K562 (cell line): ENCODE measurements at regions not wholly inside any gene's neighbourhood (a gene's known extent, or its start where the extent isn't known, plus 50 kb on each side); places are given as distances from the start of the nearest gene placed in this dataset.

Experiments
- GATA2 ChIP-seq: sonication (generic); formaldehyde crosslinking; IDR thresholded peaks from 2 replicates; pipeline ENCODE4 v1.4.0; 2020; ENCODE audit warnings: mild to moderate bottlenecking, missing genetic modification reagents
- KDM1A ChIP-seq, 2 experiments: fragments of 450-650 bp; IDR thresholded peaks; 2 replicates each; pipeline ENCODE4 v1.6.1; 2016; ENCODE audit warnings: mild to moderate bottlenecking in 2 of 2
- TARDBP ChIP-seq: fragments of 450-650 bp; IDR thresholded peaks from 2 replicates; pipeline ENCODE4 v1.6.1; 2016
- ZNF445 ChIP-seq: fragments of 250-450 bp; sonication (Bioruptor Pico); IDR thresholded peaks from 2 replicates; pipeline ENCODE4 v1.4.0; 2020; ENCODE audit warnings: low read depth, mild to moderate bottlenecking, moderate library complexity
- TF ChIP-seq, protein P1 (sequence below), 2 experiments: fragments of 450-650 bp; formaldehyde crosslinking in 1 of 2; IDR thresholded peaks; 2 replicates each; pipeline versions ENCODE4 v1.4.0 to v1.6.1; 2014 to 2020; ENCODE audit warnings: mild to moderate bottlenecking in 2 of 2, borderline replicate concordance in 1 of 2, low read depth in 1 of 2
- TF ChIP-seq, protein P2 (sequence below): sonication (generic); IDR thresholded peaks from 2 replicates; pipeline ENCODE4 v1.6.1; 2016

DNA sequence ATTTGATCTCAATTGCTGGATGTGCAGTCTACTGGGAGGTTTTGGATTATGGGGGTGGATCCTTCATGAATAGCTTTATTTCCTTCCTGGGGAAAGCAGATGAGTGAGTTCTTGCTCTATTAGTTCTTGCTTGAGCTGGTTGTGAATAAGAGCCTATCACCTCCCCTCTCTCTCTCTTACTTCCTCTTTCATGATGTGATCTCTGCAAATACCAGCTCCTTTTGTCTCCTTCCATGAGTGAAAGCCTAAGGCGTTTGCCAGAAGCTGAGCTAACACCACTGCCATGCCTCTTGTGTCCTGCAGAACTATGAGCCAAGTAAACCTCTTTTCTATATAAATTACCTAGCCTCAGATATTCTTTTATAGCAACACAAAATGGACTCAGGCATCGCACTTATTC lies 302.7 kb downstream of the CCER1 start (continued):
- TF ChIP-seq, protein P1, sequence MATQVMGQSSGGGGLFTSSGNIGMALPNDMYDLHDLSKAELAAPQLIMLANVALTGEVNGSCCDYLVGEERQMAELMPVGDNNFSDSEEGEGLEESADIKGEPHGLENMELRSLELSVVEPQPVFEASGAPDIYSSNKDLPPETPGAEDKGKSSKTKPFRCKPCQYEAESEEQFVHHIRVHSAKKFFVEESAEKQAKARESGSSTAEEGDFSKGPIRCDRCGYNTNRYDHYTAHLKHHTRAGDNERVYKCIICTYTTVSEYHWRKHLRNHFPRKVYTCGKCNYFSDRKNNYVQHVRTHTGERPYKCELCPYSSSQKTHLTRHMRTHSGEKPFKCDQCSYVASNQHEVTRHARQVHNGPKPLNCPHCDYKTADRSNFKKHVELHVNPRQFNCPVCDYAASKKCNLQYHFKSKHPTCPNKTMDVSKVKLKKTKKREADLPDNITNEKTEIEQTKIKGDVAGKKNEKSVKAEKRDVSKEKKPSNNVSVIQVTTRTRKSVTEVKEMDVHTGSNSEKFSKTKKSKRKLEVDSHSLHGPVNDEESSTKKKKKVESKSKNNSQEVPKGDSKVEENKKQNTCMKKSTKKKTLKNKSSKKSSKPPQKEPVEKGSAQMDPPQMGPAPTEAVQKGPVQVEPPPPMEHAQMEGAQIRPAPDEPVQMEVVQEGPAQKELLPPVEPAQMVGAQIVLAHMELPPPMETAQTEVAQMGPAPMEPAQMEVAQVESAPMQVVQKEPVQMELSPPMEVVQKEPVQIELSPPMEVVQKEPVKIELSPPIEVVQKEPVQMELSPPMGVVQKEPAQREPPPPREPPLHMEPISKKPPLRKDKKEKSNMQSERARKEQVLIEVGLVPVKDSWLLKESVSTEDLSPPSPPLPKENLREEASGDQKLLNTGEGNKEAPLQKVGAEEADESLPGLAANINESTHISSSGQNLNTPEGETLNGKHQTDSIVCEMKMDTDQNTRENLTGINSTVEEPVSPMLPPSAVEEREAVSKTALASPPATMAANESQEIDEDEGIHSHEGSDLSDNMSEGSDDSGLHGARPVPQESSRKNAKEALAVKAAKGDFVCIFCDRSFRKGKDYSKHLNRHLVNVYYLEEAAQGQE (IDR thresholded peaks at IDR 0.05; ENCODE audit: borderline replicate concordance): no peak
- TF ChIP-seq, protein P1 (CRISPR knock-in tag; IDR thresholded peaks at IDR 0.05; ENCODE audit: low read depth): no peak
- TF ChIP-seq, protein P2, sequence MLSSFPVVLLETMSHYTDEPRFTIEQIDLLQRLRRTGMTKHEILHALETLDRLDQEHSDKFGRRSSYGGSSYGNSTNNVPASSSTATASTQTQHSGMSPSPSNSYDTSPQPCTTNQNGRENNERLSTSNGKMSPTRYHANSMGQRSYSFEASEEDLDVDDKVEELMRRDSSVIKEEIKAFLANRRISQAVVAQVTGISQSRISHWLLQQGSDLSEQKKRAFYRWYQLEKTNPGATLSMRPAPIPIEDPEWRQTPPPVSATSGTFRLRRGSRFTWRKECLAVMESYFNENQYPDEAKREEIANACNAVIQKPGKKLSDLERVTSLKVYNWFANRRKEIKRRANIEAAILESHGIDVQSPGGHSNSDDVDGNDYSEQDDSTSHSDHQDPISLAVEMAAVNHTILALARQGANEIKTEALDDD: no peak
- TF ChIP-seq TARDBP: no peak
- TF ChIP-seq KDM1A (IDR thresholded peaks at IDR 0.05): no peak
- TF ChIP-seq GATA2 (CRISPR knock-in tag): no peak
- TF ChIP-seq ZNF445 (CRISPR knock-in tag): no peak
